IMR-90 (cell line): ENCODE measurements at regions not wholly inside any gene's neighbourhood (a gene's known extent, or its start where the extent isn't known, plus 50 kb on each side); places are given as distances from the start of the nearest gene placed in this dataset.

ENCODE experiments used
- ATAC-seq: fragments of 200-7000 bp; cut with Tn5 transposase; 2 replicates; pipeline ENCODE4 v1.9.1; 2020; ENCODE audit warnings: low read depth, mild to moderate bottlenecking, moderate library complexity
- BruUV-seq: library from RNA; stranded (reverse); fragments of 400-500 nt; replicated peaks from 2 replicates; lab custom pipeline; 2021; lab: Mats Ljungman, UMichigan
- CTCF ChIA-PET: fragments of 300-600 bp; formaldehyde crosslinking; extraction: SDS; loops from one replicate; lab custom pipeline; 2021; ENCODE audit warnings: antibody characterized with exemption; lab: Yijun Ruan, JAX
- POLR2A ChIA-PET: fragments of 300-600 bp; sonication (Branson Sonifier 250); formaldehyde crosslinking; loops from one replicate; lab custom pipeline; 2022; ENCODE audit warnings: antibody characterized with exemption; ENCODE audit not compliant: unreplicated experiment; lab: Charles Lee
- DNase-seq: peaks from one replicate; pipeline ENCODE4 v3.0.0; 2013
- H2AFZ ChIP-seq: replicated peaks from 2 replicates; pipeline ENCODE3; 2013; ENCODE audit warnings: low read length, mild to moderate bottlenecking; ENCODE audit not compliant: poor library complexity
- H2AK5ac ChIP-seq: 2 replicates; pipeline ENCODE4 v1.6.1; 2013; ENCODE audit warnings: low read depth, low read length, inconsistent platforms
- H2AK9ac ChIP-seq: replicated peaks from 2 replicates; pipeline ENCODE3; 2013; ENCODE audit warnings: mild to moderate bottlenecking, low read depth, low read length, moderate library complexity; ENCODE audit not compliant: poor library complexity
- H2BK120ac ChIP-seq: 2 replicates; pipeline ENCODE4 v1.6.1; 2013; ENCODE audit warnings: low read depth, low read length, inconsistent platforms
- H2BK15ac ChIP-seq: 3 replicates; pipeline ENCODE4 v1.6.1; 2013; ENCODE audit warnings: low read depth, low read length, inconsistent platforms
- H2BK20ac ChIP-seq: 2 replicates; pipeline ENCODE4 v1.6.1; 2013; ENCODE audit warnings: low read depth, mild to moderate bottlenecking, inconsistent platforms, low read length, moderate library complexity
- H2BK5ac ChIP-seq: 2 replicates; pipeline ENCODE4 v1.6.1; 2013; ENCODE audit warnings: mild to moderate bottlenecking, low read depth, low read length, inconsistent platforms; ENCODE audit not compliant: poor library complexity, severe bottlenecking
- H3K14ac ChIP-seq: replicated peaks from 2 replicates; pipeline ENCODE4 v1.6.1; 2013; ENCODE audit warnings: low read depth, low read length, inconsistent platforms
- H3K18ac ChIP-seq: 2 replicates; pipeline ENCODE4 v1.6.1; 2013; ENCODE audit warnings: low read depth, low read length, control low read depth
- H3K23ac ChIP-seq: 2 replicates; pipeline ENCODE4 v1.6.1; 2013; ENCODE audit warnings: low read depth, low read length, inconsistent platforms
- H3K27ac ChIP-seq: 2 replicates; pipeline ENCODE4 v1.5.1; 2013; ENCODE audit warnings: mild to moderate bottlenecking, control low read depth, low read length; ENCODE audit not compliant: insufficient read depth
- H3K27me3 ChIP-seq: 2 replicates; pipeline ENCODE4 v1.6.1; 2013; ENCODE audit warnings: low read length; ENCODE audit not compliant: control insufficient read depth, insufficient read depth
- H3K36me3 ChIP-seq: 2 replicates; pipeline ENCODE4 v1.6.1; 2013; ENCODE audit warnings: low read length, mixed read lengths; ENCODE audit not compliant: control insufficient read depth, insufficient read depth
- H3K4ac ChIP-seq: 2 replicates; pipeline ENCODE4 v1.6.1; 2013; ENCODE audit warnings: low read depth, low read length, inconsistent platforms
- H3K4me1 ChIP-seq: 2 replicates; pipeline ENCODE4 v1.6.1; 2013; ENCODE audit warnings: low read length, mixed read lengths; ENCODE audit not compliant: control insufficient read depth, insufficient read depth
- H3K4me2 ChIP-seq: 2 replicates; pipeline ENCODE4 v1.6.1; 2013; ENCODE audit warnings: low read depth, mild to moderate bottlenecking, control low read depth, low read length, moderate library complexity
- H3K4me3 ChIP-seq: 2 replicates; pipeline ENCODE4 v1.5.1; 2013; ENCODE audit warnings: low read depth, mild to moderate bottlenecking, control low read depth, low read length, moderate library complexity; ENCODE audit not compliant: insufficient read depth
- H3K56ac ChIP-seq: 2 replicates; pipeline ENCODE4 v1.6.1; 2013; ENCODE audit warnings: low read length, inconsistent platforms; ENCODE audit not compliant: insufficient read depth; ENCODE audit errors: extremely low read depth
- H3K79me1 ChIP-seq, 2 experiments: 2 replicates each; pipeline ENCODE4 v1.6.1; 2013; ENCODE audit warnings: low read length in 2 of 2, inconsistent platforms in 1 of 2, low read depth in 1 of 2
- H3K9ac ChIP-seq: 2 replicates; pipeline ENCODE4 v1.6.1; 2013; ENCODE audit warnings: low read depth, low read length, control low read depth
- H3K9me1 ChIP-seq: 2 replicates; pipeline ENCODE4 v1.6.1; 2013; ENCODE audit warnings: low read length, inconsistent platforms; ENCODE audit not compliant: insufficient read depth
- H3K9me3 ChIP-seq: 2 replicates; pipeline ENCODE4 v1.6.1; 2013; ENCODE audit warnings: low read length; ENCODE audit not compliant: control insufficient read depth, insufficient read depth
- H4K20me1 ChIP-seq: 2 replicates; pipeline ENCODE4 v1.6.1; 2013; ENCODE audit warnings: low read length, inconsistent platforms; ENCODE audit not compliant: insufficient read depth
- H4K5ac ChIP-seq: 2 replicates; pipeline ENCODE4 v1.6.1; 2013; ENCODE audit warnings: mild to moderate bottlenecking, low read depth, low read length, control low read depth
- H4K8ac ChIP-seq, 2 experiments: 2 replicates each; pipeline ENCODE4 v1.6.1; 2013; ENCODE audit warnings: low read depth in 2 of 2, low read length in 2 of 2, control low read depth in 1 of 2, inconsistent platforms in 1 of 2
- H4K91ac ChIP-seq: 2 replicates; pipeline ENCODE4 v1.6.1; 2013; ENCODE audit warnings: low read depth, low read length, inconsistent platforms; ENCODE audit not compliant: insufficient read depth
- CEBPB ChIP-seq: IDR thresholded peaks from 2 replicates; pipeline ENCODE4 v1.6.1; 2012; ENCODE audit warnings: low read depth, low read length, improper control_type of control experiment
- CTCF ChIP-seq: conservative IDR thresholded peaks from 2 replicates; pipeline ENCODE4 v1.5.1; 2012; ENCODE audit warnings: mild to moderate bottlenecking, low read depth, low read length, improper control_type of control experiment
- ELK1 ChIP-seq: fragments of 150-350 bp; IDR thresholded peaks from 2 replicates; pipeline ENCODE4 v1.6.1; 2016; ENCODE audit warnings: low read depth, mild to moderate bottlenecking, low read length, moderate library complexity, borderline replicate concordance
- FOS ChIP-seq: fragments of 150-350 bp; IDR thresholded peaks from 2 replicates; pipeline ENCODE4 v1.6.1; 2016; ENCODE audit warnings: low read depth, low read length
- MAFK ChIP-seq: IDR thresholded peaks from 2 replicates; pipeline ENCODE4 v1.6.1; 2012; ENCODE audit warnings: low read depth, low read length, improper control_type of control experiment
- MAZ ChIP-seq: IDR thresholded peaks from 2 replicates; pipeline ENCODE4 v1.6.1; 2012; ENCODE audit warnings: low read depth, mild to moderate bottlenecking, low read length, improper control_type of control experiment, moderate library complexity, borderline replicate concordance
- POLR2A ChIP-seq: IDR thresholded peaks from 2 replicates; pipeline ENCODE4 v1.6.1; 2012; ENCODE audit warnings: mild to moderate bottlenecking, low read depth, low read length
- RCOR1 ChIP-seq: IDR thresholded peaks from 2 replicates; pipeline ENCODE4 v1.6.1; 2012; ENCODE audit warnings: mild to moderate bottlenecking, low read length, improper control_type of control experiment; ENCODE audit not compliant: insufficient replicate concordance
- RFX5 ChIP-seq: IDR thresholded peaks from 2 replicates; pipeline ENCODE4 v1.8.0; 2012; ENCODE audit warnings: low read depth, mild to moderate bottlenecking, low read length, moderate library complexity
- SMC3 ChIP-seq: fragments of 150-350 bp; IDR thresholded peaks from 2 replicates; pipeline ENCODE4 v1.6.1; 2016; ENCODE audit warnings: low read depth, mild to moderate bottlenecking, antibody characterized with exemption, low read length, moderate library complexity
- USF2 ChIP-seq: fragments of 150-350 bp; IDR thresholded peaks from 2 replicates; pipeline ENCODE4 v1.6.1; 2017; ENCODE audit warnings: mild to moderate bottlenecking, antibody characterized with exemption, low read length, low read depth
- WGBS, 2 experiments: methylation state at CpG; one replicate each; pipeline versions ENCODE4 v1.1.5 to v1.1.7; 2013; ENCODE audit warnings: missing lambda C conversion rate in 2 of 2; ENCODE audit not compliant: insufficient read length in 1 of 2; ENCODE audit errors: extremely low coverage in 2 of 2; 5-methylcytosine and 5-hydroxymethylcytosine counted together
- dilution Hi-C: fragments of 300-500 bp; cut with HindIII; formaldehyde crosslinking; loops from one replicate; pipeline ENCODE4 v1.14.3; 2018; ENCODE audit warnings: low sequenced_read_pairs; ENCODE audit not compliant: unreplicated experiment
- in situ Hi-C: fragments of 300-500 bp; cut with MboI; formaldehyde crosslinking; loops from 3 replicates; pipeline ENCODE4 v1.14.3; 2019; ENCODE audit warnings: low sequenced_read_pairs, inconsistent platforms, mixed read lengths
- intact Hi-C: fragments of 100-400 bp; cut with micrococcal nuclease; formaldehyde crosslinking; loops from 2 replicates; pipeline ENCODE4 v1.10.0; 2022

GRCh38 chr6:118370722-118371121 is 177.4 kb upstream of the PLN start:
- POLR2A ChIA-PET = interaction anchor here (0.5 kb wide), 1 partner anchor 111 kb away, joined by 3 read pairs; no protein-coding TSS in a partner anchor

More at GRCh38 chr6:118370722-118371121, 177.4 kb upstream of the PLN start:
- Histone ChIP-seq H2AFZ (no peak overlapping the region), H4K8ac (no peak overlapping the region), H4K91ac (no peak overlapping the region), H3K27ac (no peak overlapping the region), H3K4me3 (no peak overlapping the region), H2BK15ac (no peak overlapping the region), H3K36me3 (no peaks in the 10 kb centered on the region), H3K14ac (no peak overlapping the region), H2BK5ac (no peak overlapping the region), H3K9me1 (no peaks in the 10 kb centered on the region), H3K9ac (no peak overlapping the region), H2AK9ac (no peak overlapping the region), H4K20me1 (no peaks in the 10 kb centered on the region), H3K56ac (no peak overlapping the region), H3K79me1 (no peaks in the 10 kb centered on the region), H3K4ac (no peak overlapping the region), H2AK5ac (no peak overlapping the region), H2BK120ac (no peak overlapping the region), H3K27me3 (no peaks in the 10 kb centered on the region), H2BK20ac (no peak overlapping the region), H3K9me3 (no peaks in the 10 kb centered on the region), H3K4me2 (no peak overlapping the region), H4K5ac (no peak overlapping the region), H3K23ac (no peak overlapping the region), H3K18ac (no peak overlapping the region), H3K4me1 (no peaks in the 10 kb centered on the region)
- ATAC-seq (no peak), DNase-seq (no peak)
- no CpG with 5 or more reads among the region's 3 CpGs for WGBS, 2 experiments
- in situ Hi-C loops = no loop called here
- intact Hi-C loops = no loop called here
- BruUV-seq = no TSS peak
- dilution Hi-C loops = no loop called here
- TF ChIP-seq CTCF = no peak
- no peak for TF ChIP-seq POLR2A
- TF ChIP-seq FOS = no peak
- TF ChIP-seq CEBPB = no peak
- TF ChIP-seq ELK1 = no peak
- no peak for TF ChIP-seq MAFK
- TF ChIP-seq RCOR1 = no peak
- no peak for TF ChIP-seq USF2
- no peak for TF ChIP-seq SMC3
- TF ChIP-seq RFX5 = no peak
- no peak for TF ChIP-seq MAZ
- CTCF ChIA-PET = no interaction called here
